KOPT-K1 (cell line): ENCODE measurements at regions not wholly inside any gene's neighbourhood (a gene's known extent, or its start where the extent isn't known, plus 50 kb on each side); places are given as distances from the start of the nearest gene placed in this dataset.

Experiments
- H3K27ac ChIP-seq: fragments of 200-600 bp; sonication (generic); 2 replicates; pipeline ENCODE4 v1.5.1; 2016; ENCODE audit warnings: antibody characterized with exemption, mild to moderate bottlenecking, low read depth, low read length; ENCODE audit not compliant: poor library complexity, severe bottlenecking
- H3K36me3 ChIP-seq: fragments of 200-600 bp; sonication (generic); 2 replicates; pipeline ENCODE4 v1.5.1; 2017; ENCODE audit warnings: antibody characterized with exemption, mild to moderate bottlenecking, low read length, moderate library complexity; ENCODE audit not compliant: insufficient read depth
- H3K9me3 ChIP-seq: fragments of 200-600 bp; sonication (generic); 2 replicates; pipeline ENCODE4 v1.5.1; 2017; ENCODE audit warnings: antibody characterized with exemption, low read length, mild to moderate bottlenecking; ENCODE audit not compliant: insufficient read depth, poor library complexity, severe bottlenecking

- Histone ChIP-seq H3K9me3 (no peaks in the 10 kb centered on the region), H3K36me3 (no peaks in the 10 kb centered on the region), H3K27ac (no peak overlapping the region)
These were observed 1382.8 kb upstream of the CELF4 start for GRCh38 chr18:38948436-38948835.

GRCh38 chr18:38944446-38945024 lies 1378.9 kb upstream of the CELF4 start:
- Histone ChIP-seq H3K9me3 (peaks cover 21% of the 10 kb centered on the region), H3K27ac (no peak overlapping the region), H3K36me3 (no peaks in the 10 kb centered on the region)

GRCh38 chr18:38941711-38942561 lies 1376.3 kb upstream of the CELF4 start:
- Histone ChIP-seq H3K9me3 (peaks cover 21% of the 10 kb centered on the region), H3K36me3 (no peaks in the 10 kb centered on the region), H3K27ac (no peak overlapping the region)

GRCh38 chr18:38940863-38941531 lies 1375.4 kb upstream of the CELF4 start:
- no peak overlapping the region for H3K27ac ChIP-seq
- H3K9me3 ChIP-seq, result peaks cover 21% of the 10 kb centered on the region
- H3K36me3 ChIP-seq, result no peaks in the 10 kb centered on the region

GRCh38 chr18:38940475-38940862 lies 1374.9 kb upstream of the CELF4 start:
- Histone ChIP-seq H3K36me3 (no peaks in the 10 kb centered on the region), H3K27ac (no peak overlapping the region), H3K9me3 (peaks cover 21% of the 10 kb centered on the region)

GRCh38 chr18:38933910-38934510 lies 1368.4 kb upstream of the CELF4 start:
- Histone ChIP-seq H3K9me3 (no peaks in the 10 kb centered on the region), H3K36me3 (no peaks in the 10 kb centered on the region), H3K27ac (no peak overlapping the region)

GRCh38 chr18:38933322-38933721 lies 1367.7 kb upstream of the CELF4 start:
- Histone ChIP-seq H3K36me3 (no peaks in the 10 kb centered on the region), H3K9me3 (no peaks in the 10 kb centered on the region), H3K27ac (no peak overlapping the region)

GRCh38 chr18:38932752-38933151 lies 1367.2 kb upstream of the CELF4 start:
- H3K9me3 ChIP-seq, result no peaks in the 10 kb centered on the region
- no peak overlapping the region for H3K27ac ChIP-seq
- no peaks in the 10 kb centered on the region for H3K36me3 ChIP-seq

GRCh38 chr18:38931754-38932050 lies 1366.1 kb upstream of the CELF4 start:
- Histone ChIP-seq H3K36me3 (no peaks in the 10 kb centered on the region), H3K27ac (no peak overlapping the region), H3K9me3 (no peaks in the 10 kb centered on the region)

- no peak overlapping the region for H3K27ac ChIP-seq
- H3K9me3 ChIP-seq, result no peaks in the 10 kb centered on the region
- H3K36me3 ChIP-seq, result no peaks in the 10 kb centered on the region
These were observed 1365.5 kb upstream of the CELF4 start for GRCh38 chr18:38930881-38931753.

- Histone ChIP-seq H3K27ac (no peak overlapping the region), H3K9me3 (no peaks in the 10 kb centered on the region), H3K36me3 (no peaks in the 10 kb centered on the region)
These were observed 1357.9 kb upstream of the CELF4 start for GRCh38 chr18:38923540-38923939.

GRCh38 chr18:38923126-38923525 lies 1357.5 kb upstream of the CELF4 start:
- H3K9me3 ChIP-seq, result no peaks in the 10 kb centered on the region
- no peak overlapping the region for H3K27ac ChIP-seq
- no peaks in the 10 kb centered on the region for H3K36me3 ChIP-seq

- H3K27ac ChIP-seq, result no peak overlapping the region
- H3K9me3 ChIP-seq, result no peaks in the 10 kb centered on the region
- H3K36me3 ChIP-seq, result no peaks in the 10 kb centered on the region
These were observed 1344.4 kb upstream of the CELF4 start for GRCh38 chr18:38909972-38910371.

- Histone ChIP-seq H3K27ac (no peak overlapping the region), H3K36me3 (no peaks in the 10 kb centered on the region), H3K9me3 (no peaks in the 10 kb centered on the region)
These were observed 1337.2 kb upstream of the CELF4 start for GRCh38 chr18:38902796-38903195.

GRCh38 chr18:38900445-38900844 lies 1334.8 kb upstream of the CELF4 start:
- no peaks in the 10 kb centered on the region for H3K36me3 ChIP-seq
- H3K9me3 ChIP-seq, result no peaks in the 10 kb centered on the region
- H3K27ac ChIP-seq, result no peak overlapping the region
